RWPE1 (cell line): ENCODE measurements at regions not wholly inside any gene's neighbourhood (a gene's known extent, or its start where the extent isn't known, plus 50 kb on each side); places are given as distances from the start of the nearest gene placed in this dataset.

Experiments used
- CTCF ChIA-PET: fragments of 350-600 bp; sonication (Branson Sonifier 250); formaldehyde crosslinking; extraction: SDS; loops from one replicate; lab custom pipeline; 2021; lab: Yijun Ruan, JAX
- POLR2A ChIA-PET: fragments of 400-600 bp; formaldehyde crosslinking; extraction: SDS; loops from one replicate; lab custom pipeline; 2020; ENCODE audit warnings: antibody characterized with exemption; ENCODE audit not compliant: low non-redundant PET; lab: Yijun Ruan, JAX
- DNase-seq: peaks from one replicate; pipeline ENCODE4 v3.0.0; 2012; ENCODE audit warnings: low spot score
- H3K27ac ChIP-seq: fragments of 450-650 bp; 2 replicates; pipeline ENCODE4 v1.5.1; 2017
- TF ChIP-seq, protein P1 (sequence below): fragments of 450-650 bp; conservative IDR thresholded peaks from 2 replicates; pipeline ENCODE4 v1.5.1; 2017; ENCODE audit warnings: low read depth, mild to moderate bottlenecking

GRCh38 chr6:125679651-125680050, 69.8 kb upstream of the HEY2 start:
- TF ChIP-seq, protein P1, sequence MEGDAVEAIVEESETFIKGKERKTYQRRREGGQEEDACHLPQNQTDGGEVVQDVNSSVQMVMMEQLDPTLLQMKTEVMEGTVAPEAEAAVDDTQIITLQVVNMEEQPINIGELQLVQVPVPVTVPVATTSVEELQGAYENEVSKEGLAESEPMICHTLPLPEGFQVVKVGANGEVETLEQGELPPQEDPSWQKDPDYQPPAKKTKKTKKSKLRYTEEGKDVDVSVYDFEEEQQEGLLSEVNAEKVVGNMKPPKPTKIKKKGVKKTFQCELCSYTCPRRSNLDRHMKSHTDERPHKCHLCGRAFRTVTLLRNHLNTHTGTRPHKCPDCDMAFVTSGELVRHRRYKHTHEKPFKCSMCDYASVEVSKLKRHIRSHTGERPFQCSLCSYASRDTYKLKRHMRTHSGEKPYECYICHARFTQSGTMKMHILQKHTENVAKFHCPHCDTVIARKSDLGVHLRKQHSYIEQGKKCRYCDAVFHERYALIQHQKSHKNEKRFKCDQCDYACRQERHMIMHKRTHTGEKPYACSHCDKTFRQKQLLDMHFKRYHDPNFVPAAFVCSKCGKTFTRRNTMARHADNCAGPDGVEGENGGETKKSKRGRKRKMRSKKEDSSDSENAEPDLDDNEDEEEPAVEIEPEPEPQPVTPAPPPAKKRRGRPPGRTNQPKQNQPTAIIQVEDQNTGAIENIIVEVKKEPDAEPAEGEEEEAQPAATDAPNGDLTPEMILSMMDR: no peak
- ChIA-PET POLR2A (no interaction called here), CTCF (no interaction called here)
- DNase-seq: no peak
- H3K27ac ChIP-seq: no peak overlapping the region

GRCh38 chr6:125682939-125683338, 66.5 kb upstream of the HEY2 start:
- DNase-seq: no peak
- ChIA-PET CTCF (interaction anchor here (0.7 kb wide), 1 partner anchor 330 kb away, joined by 4 read pairs; no protein-coding TSS in a partner anchor), POLR2A (no interaction called here)
- TF ChIP-seq, protein P1: no peak
- no peak overlapping the region for H3K27ac ChIP-seq

- TF ChIP-seq, protein P1: no peak
- CTCF ChIA-PET: interaction anchor here (0.6 kb wide), 1 partner anchor 374 kb away, joined by 3 read pairs; no protein-coding TSS in a partner anchor
- no peak overlapping the region for H3K27ac ChIP-seq
- no peak for DNase-seq
- POLR2A ChIA-PET: no interaction called here
Measured at GRCh38 chr6:125688138-125688537, 61.3 kb upstream of the HEY2 start.

DNA sequence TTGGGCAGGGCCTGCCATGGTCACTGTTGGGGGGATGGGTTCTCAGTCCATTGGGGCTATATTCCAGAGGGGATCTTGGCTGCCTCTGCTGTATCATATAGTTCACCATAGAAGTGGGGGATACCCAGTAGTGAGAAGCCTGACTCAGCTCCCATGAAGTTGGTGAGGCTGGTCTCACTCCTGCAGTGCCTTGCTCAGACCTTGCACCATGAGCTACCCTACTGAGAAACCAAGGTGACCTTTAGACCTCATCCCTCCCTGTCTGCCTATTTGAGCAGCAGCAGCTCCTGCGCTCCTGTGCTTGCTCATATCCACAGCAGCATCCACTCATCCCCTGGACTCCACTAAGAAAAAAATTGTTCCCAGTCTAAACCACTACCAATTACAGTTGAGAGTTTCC, 56.0 kb upstream of the HEY2 start:
- DNase-seq: no peak
- CTCF ChIA-PET: interaction anchor here (0.6 kb wide), 1 partner anchor 22 kb away, joined by 5 read pairs; no protein-coding TSS in a partner anchor
- POLR2A ChIA-PET: no interaction called here
- TF ChIP-seq, protein P1: no peak
- H3K27ac ChIP-seq: no peak overlapping the region

GRCh38 chr6:125699591-125699990, 49.8 kb upstream of the HEY2 start:
- ChIA-PET CTCF (interaction anchor here (0.5 kb wide), 1 partner anchor 156 kb away, joined by 3 read pairs; no protein-coding TSS in a partner anchor), POLR2A (no interaction called here)
- no peak overlapping the region for H3K27ac ChIP-seq
- TF ChIP-seq, protein P1: no peak
- no peak for DNase-seq
